GM12874 (cell line): ENCODE measurements at regions not wholly inside any gene's neighbourhood (a gene's known extent, or its start where the extent isn't known, plus 50 kb on each side); places are given as distances from the start of the nearest gene placed in this dataset.

ENCODE experiments used
- TF ChIP-seq, protein P1 (sequence below): IDR thresholded peaks from 2 replicates; pipeline ENCODE4 v1.5.1; 2011; ENCODE audit warnings: low read depth, mild to moderate bottlenecking, control low read depth, low read length, moderate library complexity; ENCODE audit not compliant: insufficient read depth

DNA sequence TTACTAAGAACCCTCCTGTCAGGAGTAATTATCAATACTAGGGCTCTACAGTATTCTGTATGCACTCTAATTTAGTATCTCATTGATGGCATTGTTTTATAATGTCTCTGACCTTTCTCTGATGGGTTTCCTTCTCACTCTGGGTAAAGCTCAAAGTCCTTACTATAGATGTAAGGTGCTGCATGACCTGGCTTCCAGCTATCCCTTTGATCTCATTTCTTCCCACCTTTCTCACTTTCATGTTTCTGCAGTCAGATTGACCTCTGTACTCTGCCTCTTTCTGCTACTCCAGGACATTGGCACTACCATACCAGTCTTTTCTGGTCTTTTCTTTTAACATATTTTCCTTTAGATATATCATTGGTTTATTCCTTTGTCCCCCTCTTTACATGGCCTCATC is 2332.8 kb upstream of the C9orf72 start:
- TF ChIP-seq, protein P1, sequence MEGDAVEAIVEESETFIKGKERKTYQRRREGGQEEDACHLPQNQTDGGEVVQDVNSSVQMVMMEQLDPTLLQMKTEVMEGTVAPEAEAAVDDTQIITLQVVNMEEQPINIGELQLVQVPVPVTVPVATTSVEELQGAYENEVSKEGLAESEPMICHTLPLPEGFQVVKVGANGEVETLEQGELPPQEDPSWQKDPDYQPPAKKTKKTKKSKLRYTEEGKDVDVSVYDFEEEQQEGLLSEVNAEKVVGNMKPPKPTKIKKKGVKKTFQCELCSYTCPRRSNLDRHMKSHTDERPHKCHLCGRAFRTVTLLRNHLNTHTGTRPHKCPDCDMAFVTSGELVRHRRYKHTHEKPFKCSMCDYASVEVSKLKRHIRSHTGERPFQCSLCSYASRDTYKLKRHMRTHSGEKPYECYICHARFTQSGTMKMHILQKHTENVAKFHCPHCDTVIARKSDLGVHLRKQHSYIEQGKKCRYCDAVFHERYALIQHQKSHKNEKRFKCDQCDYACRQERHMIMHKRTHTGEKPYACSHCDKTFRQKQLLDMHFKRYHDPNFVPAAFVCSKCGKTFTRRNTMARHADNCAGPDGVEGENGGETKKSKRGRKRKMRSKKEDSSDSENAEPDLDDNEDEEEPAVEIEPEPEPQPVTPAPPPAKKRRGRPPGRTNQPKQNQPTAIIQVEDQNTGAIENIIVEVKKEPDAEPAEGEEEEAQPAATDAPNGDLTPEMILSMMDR, result no peak

DNA sequence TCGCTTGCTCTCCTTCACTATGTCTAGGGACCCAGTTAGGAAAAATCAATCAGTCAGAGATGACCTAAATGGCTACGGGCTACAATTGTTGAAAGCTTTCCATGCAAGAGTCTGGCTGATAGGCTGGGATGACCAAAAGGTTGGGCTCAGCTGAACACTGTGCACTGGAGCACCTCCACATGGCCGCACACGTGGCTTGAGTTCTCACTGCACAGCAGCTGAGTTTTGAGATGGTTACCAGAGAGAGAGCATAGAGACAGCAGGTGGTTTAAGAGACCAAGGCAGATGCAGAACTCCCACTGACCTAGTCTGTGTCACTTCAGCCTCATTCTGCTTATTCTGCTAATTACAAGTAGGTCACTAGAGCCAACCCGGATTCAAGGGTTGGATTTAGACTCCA is 2354.8 kb upstream of the C9orf72 start:
- TF ChIP-seq, protein P1, result no peak

DNA sequence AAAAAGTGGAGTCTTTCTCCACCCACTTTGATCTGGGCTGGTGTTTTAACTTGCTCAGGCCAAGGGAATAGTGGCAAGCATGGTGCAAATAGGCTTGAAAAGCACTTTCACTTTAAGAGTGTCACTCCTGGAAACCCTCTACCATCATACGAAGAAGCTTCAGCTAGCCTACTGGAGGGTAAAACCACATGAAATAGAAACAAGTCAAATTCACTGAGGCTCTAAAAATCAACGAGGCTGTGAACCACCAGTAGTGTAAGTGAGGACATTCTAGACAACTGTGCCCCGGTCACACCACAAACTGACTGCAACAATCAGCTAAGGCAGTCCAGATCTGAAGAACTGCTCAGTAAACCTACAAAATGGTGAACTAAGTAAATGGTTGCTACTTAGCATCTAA is 2366.3 kb upstream of the C9orf72 start:
- TF ChIP-seq, protein P1, result no peak

DNA sequence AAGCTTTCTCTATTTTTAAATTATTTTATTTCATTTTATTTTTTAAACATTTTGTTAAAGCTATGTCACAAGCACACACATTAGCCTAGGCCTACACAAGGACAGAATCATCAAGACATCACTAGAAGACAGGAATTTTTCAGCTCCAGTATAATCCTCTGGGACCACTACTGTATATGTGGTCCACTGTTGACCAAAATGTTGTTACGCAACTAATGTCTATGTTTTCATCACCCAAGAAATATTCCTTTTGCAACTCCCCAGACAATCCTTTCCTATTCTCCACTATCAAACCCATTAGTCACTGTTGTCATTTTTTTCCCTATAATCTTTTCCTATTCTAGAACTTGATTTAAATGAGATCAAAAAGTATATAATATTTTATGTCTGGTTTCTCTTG is 2371.7 kb upstream of the C9orf72 start:
- TF ChIP-seq, protein P1, result no peak

DNA sequence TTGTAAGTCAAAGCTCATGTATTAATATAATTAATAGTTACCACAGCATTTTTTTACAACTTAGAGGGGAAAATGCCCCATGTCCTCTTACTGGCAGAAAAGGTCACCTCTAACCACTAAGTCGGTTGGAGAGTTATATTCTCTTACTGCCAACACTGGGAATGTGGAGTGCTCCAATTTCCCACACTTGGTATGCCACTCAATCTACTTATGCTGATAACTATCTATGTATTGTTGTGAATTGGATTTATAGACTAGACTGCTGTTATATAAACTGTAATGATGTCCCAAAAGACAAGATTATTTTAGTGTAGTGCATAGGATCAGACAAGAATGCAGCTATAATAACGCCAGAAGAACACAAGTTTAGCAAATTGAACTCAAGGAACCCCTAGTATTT is 2385.2 kb upstream of the C9orf72 start:
- TF ChIP-seq, protein P1, result no peak

DNA sequence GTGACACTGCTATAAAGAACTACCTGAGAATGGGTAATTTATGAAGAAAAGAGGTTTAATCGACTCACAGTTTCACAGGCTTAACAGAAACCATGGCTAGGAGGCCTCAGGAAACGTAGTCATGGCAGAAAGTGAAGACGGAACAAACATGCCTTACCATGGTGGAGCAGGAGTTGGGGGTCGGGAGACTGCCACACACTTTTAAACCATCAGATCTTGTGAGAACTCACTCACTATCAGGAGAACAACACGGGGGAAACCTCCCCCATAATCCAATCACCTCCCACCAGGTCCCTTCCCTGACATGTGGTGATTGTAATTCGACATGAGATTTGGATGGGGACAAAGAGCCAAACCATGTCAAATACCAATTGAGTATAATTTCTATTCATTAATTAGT is 2392.6 kb upstream of the C9orf72 start:
- TF ChIP-seq, protein P1, result no peak

DNA sequence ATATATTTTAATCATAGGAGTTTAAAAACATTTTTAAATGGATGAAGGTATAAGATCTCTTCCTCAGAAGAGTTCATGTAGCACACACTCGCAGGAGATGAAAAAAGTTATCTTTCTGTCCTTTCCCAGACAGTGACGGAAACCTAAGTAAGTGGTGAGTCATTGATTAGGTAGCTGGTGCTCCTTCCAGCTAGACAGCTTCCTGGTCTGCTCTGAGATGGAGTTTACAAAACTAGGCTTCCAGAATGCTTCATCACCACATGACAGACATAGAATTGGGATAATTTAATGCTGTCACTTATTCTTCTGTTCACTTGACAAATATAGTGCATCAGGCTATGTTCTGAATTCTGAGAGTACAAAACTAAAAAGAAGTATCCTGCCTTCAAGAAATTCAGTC is 2393.0 kb upstream of the C9orf72 start:
- TF ChIP-seq, protein P1, result no peak

DNA sequence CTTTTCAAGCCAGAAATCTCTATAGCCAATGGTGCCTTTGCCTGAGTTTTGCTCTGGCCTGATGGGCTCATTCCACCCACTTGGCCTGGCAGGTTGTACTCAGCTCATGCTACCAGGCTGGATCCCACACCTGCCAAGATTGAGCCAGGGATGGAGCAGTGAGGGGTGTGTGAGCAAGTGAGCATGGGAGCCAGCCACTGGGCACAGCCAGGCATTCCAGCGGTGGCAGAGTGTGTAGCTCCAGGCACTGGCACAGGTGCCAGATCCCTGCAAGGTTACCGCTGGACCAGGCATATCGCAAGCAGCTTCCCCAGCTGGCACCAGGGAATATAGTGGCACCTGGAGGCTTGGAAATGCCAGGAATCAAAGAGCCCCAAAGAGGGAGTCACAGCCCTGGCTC is 2395.6 kb upstream of the C9orf72 start:
- TF ChIP-seq, protein P1, result no peak
